GM23248 (cell line): ENCODE measurements at regions not wholly inside any gene's neighbourhood (a gene's known extent, or its start where the extent isn't known, plus 50 kb on each side); places are given as distances from the start of the nearest gene placed in this dataset.

Experiments used
- EZH2 ChIP-seq: fragments of 200-600 bp; sonication (generic); IDR thresholded peaks from 2 replicates; pipeline ENCODE4 v1.6.1; 2018; ENCODE audit warnings: antibody characterized with exemption, mild to moderate bottlenecking; ENCODE audit not compliant: insufficient read depth, poor library complexity, severe bottlenecking
- EZH2phosphoT487 ChIP-seq: fragments of 200-600 bp; sonication (generic); IDR thresholded peaks from 2 replicates; pipeline ENCODE4 v1.6.1; 2018; ENCODE audit warnings: antibody characterized with exemption, moderate library complexity, mild to moderate bottlenecking, low read depth; ENCODE audit not compliant: insufficient read depth

GRCh38 chr13:65762012-65762411 lies 1468.1 kb downstream of the PCDH9 start:
- no peak for TF ChIP-seq EZH2phosphoT487
- TF ChIP-seq EZH2, result no peak
